HG03442 (cell line): ENCODE measurements at regions not wholly inside any gene's neighbourhood (a gene's known extent, or its start where the extent isn't known, plus 50 kb on each side); places are given as distances from the start of the nearest gene placed in this dataset.
"Not testable (repeated sequence)": the region's sequence is repeated elsewhere in the genome, so short reads cannot be mapped to it uniquely, and the experiment has no call there.

ENCODE experiments used
- ATAC-seq: cut with Tn5 transposase; IDR thresholded peaks from one replicate; pipeline ENCODE4 v1.9.1; 2021; ENCODE audit warnings: mild to moderate bottlenecking, moderate library complexity; ENCODE audit not compliant: unreplicated experiment

GRCh38 chr1:8230292-8230621 lies 87.7 kb upstream of the SLC45A1 start:
- no peak for ATAC-seq

GRCh38 chr1:8228253-8228652 lies 89.7 kb upstream of the SLC45A1 start:
- ATAC-seq = no peak

GRCh38 chr1:8227674-8228073 lies 90.2 kb upstream of the SLC45A1 start:
- ATAC-seq = not testable (repeated sequence)

- ATAC-seq = no peak
Measured at GRCh38 chr1:8226747-8227146, 91.2 kb upstream of the SLC45A1 start.

- not testable (repeated sequence) for ATAC-seq
Measured at GRCh38 chr1:8226024-8226423, 91.9 kb upstream of the SLC45A1 start.

GRCh38 chr1:8223526-8223925 lies 94.4 kb upstream of the SLC45A1 start:
- no peak for ATAC-seq

GRCh38 chr1:8222789-8223188 lies 95.1 kb upstream of the SLC45A1 start:
- no peak for ATAC-seq

GRCh38 chr1:8219530-8219929 lies 98.4 kb upstream of the SLC45A1 start:
- ATAC-seq = no peak

GRCh38 chr1:8218351-8219092 lies 99.4 kb upstream of the SLC45A1 start:
- ATAC-seq = no peak

GRCh38 chr1:8217809-8218208 lies 100.1 kb upstream of the SLC45A1 start:
- no peak for ATAC-seq

GRCh38 chr1:8217011-8217711 lies 100.8 kb upstream of the SLC45A1 start:
- no peak for ATAC-seq

- no peak for ATAC-seq
Measured at GRCh38 chr1:8216005-8216404, 101.9 kb upstream of the SLC45A1 start.

GRCh38 chr1:8214501-8215173 lies 103.3 kb upstream of the SLC45A1 start:
- ATAC-seq = no peak

GRCh38 chr1:8213676-8214075 lies 104.2 kb upstream of the SLC45A1 start:
- no peak for ATAC-seq

GRCh38 chr1:8213136-8213535 lies 104.8 kb upstream of the SLC45A1 start:
- no peak for ATAC-seq

GRCh38 chr1:8212580-8213031 lies 105.3 kb upstream of the SLC45A1 start:
- no peak for ATAC-seq

GRCh38 chr1:8211883-8212579 lies 105.9 kb upstream of the SLC45A1 start:
- ATAC-seq = no peak

- no peak for ATAC-seq
Measured at GRCh38 chr1:8211251-8211882, 106.5 kb upstream of the SLC45A1 start.

- no peak for ATAC-seq
Measured at GRCh38 chr1:8207202-8207601, 110.7 kb upstream of the SLC45A1 start.

GRCh38 chr1:8206391-8206790 lies 111.5 kb upstream of the SLC45A1 start:
- ATAC-seq = no peak

- ATAC-seq = no peak
Measured at GRCh38 chr1:8205771-8206170, 112.1 kb upstream of the SLC45A1 start.
